ENCODE measurements at regions not wholly inside any gene's neighbourhood (a gene's known extent, or its start where the extent isn't known, plus 50 kb on each side); places are given as distances from the start of the nearest gene placed in this dataset.

GRCh38 chr15:56868170-56868569, 50.3 kb upstream of the TCF12 start:
- 93 to 94% methylated on average over 2 of the region's 2 CpGs for WGBS, 2 donors
- Histone ChIP-seq H3K9me3 (ENCODE audit: control insufficient read depth in 2 of 2, insufficient read depth in 1 of 2, low read depth in 1 of 2, low read length in 1 of 2) (no peaks in the 10 kb centered on the region), H3K4me3 (ENCODE audit: low read depth in 1 of 2, low read length in 2 of 2) (no peak overlapping the region), H3K36me3 (ENCODE audit: control insufficient read depth in 2 of 2, insufficient read depth in 2 of 2, low read length in 1 of 2) (no peaks in the 10 kb centered on the region), H3K27me3 (ENCODE audit: control insufficient read depth in 1 of 2, insufficient read depth in 2 of 2, low read length in 2 of 2) (no peaks in the 10 kb centered on the region), H3K27ac (ENCODE audit: low read depth in 2 of 2, low read length in 1 of 2) (no peak overlapping the region), H3K4me1 (ENCODE audit: control insufficient read depth in 2 of 2, insufficient read depth in 2 of 2, low read length in 1 of 2) (no peaks in the 10 kb centered on the region)

DNA sequence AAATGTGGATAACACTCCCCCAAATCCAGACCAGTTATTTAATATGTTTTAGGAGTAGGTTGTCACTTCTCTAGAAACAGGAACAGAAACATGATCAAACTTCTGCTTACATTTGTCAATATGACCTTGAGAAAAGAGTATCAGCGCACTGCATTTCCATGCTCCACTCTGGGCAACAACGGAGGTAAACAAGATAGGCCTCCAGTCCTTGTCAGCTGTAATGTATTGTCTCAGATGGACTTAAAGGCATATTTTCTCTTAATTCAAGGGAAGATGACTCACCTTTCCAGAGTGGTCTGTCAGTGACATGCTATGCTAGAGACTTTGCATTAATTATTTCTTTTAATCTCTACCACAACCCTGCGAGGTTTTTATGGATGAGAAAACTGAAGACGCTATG, 51.6 kb upstream of the TCF12 start:
- Histone ChIP-seq H3K27me3 (ENCODE audit: control insufficient read depth in 1 of 2, insufficient read depth in 2 of 2, low read length in 2 of 2) (no peaks in the 10 kb centered on the region), H3K27ac (ENCODE audit: low read depth in 2 of 2, low read length in 1 of 2) (no peak overlapping the region), H3K4me3 (ENCODE audit: low read depth in 1 of 2, low read length in 2 of 2) (no peak overlapping the region), H3K9me3 (ENCODE audit: control insufficient read depth in 2 of 2, insufficient read depth in 1 of 2, low read depth in 1 of 2, low read length in 1 of 2) (no peaks in the 10 kb centered on the region), H3K36me3 (ENCODE audit: control insufficient read depth in 2 of 2, insufficient read depth in 2 of 2, low read length in 1 of 2) (no peaks in the 10 kb centered on the region), H3K4me1 (ENCODE audit: control insufficient read depth in 2 of 2, insufficient read depth in 2 of 2, low read length in 1 of 2) (no peaks in the 10 kb centered on the region)
- WGBS, 2 donors: 78 to 86% methylated on average over 4 of the region's 4 CpGs

DNA sequence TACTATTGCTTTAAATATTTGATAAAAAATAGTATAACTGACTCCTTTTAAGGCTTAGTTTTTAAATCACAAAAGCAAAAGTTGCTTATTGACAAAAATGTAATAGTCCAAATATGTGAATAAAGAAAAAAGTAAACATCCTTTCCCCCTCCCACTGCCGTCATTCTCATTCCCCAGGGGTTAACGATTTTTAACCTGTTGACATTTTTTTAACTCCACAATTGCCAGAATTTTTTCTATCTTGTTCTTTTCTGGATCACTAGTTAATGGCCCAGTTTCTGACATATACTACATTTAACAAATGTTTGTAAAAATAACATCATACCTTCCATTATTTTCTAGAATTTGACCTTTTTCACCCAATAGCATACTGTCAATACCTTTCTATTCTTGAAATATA, 60.6 kb upstream of the TCF12 start:
- H3K4me3 ChIP-seq (ENCODE audit: low read depth in 1 of 2, low read length in 2 of 2): no peak overlapping the region
- H3K36me3 ChIP-seq (ENCODE audit: control insufficient read depth in 2 of 2, insufficient read depth in 2 of 2, low read length in 1 of 2): no peaks in the 10 kb centered on the region
- no peak overlapping the region for H3K27ac ChIP-seq (ENCODE audit: low read depth in 2 of 2, low read length in 1 of 2)
- H3K4me1 ChIP-seq (ENCODE audit: control insufficient read depth in 2 of 2, insufficient read depth in 2 of 2, low read length in 1 of 2): no peaks in the 10 kb centered on the region
- H3K9me3 ChIP-seq (ENCODE audit: control insufficient read depth in 2 of 2, insufficient read depth in 1 of 2, low read depth in 1 of 2, low read length in 1 of 2): no peaks in the 10 kb centered on the region
- no peaks in the 10 kb centered on the region for H3K27me3 ChIP-seq (ENCODE audit: control insufficient read depth in 1 of 2, insufficient read depth in 2 of 2, low read length in 2 of 2)
- WGBS, 2 donors: 15 to 32% methylated on average over 2 of the region's 2 CpGs

GRCh38 chr15:56856934-56857333, 61.5 kb upstream of the TCF12 start:
- WGBS, 2 donors: 68 to 80% methylated on average over 1 of the region's 1 CpG
- Histone ChIP-seq H3K4me1 (ENCODE audit: control insufficient read depth in 2 of 2, insufficient read depth in 2 of 2, low read length in 1 of 2) (no peaks in the 10 kb centered on the region), H3K4me3 (ENCODE audit: low read depth in 1 of 2, low read length in 2 of 2) (no peak overlapping the region), H3K36me3 (ENCODE audit: control insufficient read depth in 2 of 2, insufficient read depth in 2 of 2, low read length in 1 of 2) (no peaks in the 10 kb centered on the region), H3K27me3 (ENCODE audit: control insufficient read depth in 1 of 2, insufficient read depth in 2 of 2, low read length in 2 of 2) (no peaks in the 10 kb centered on the region), H3K9me3 (ENCODE audit: control insufficient read depth in 2 of 2, insufficient read depth in 1 of 2, low read depth in 1 of 2, low read length in 1 of 2) (no peaks in the 10 kb centered on the region), H3K27ac (ENCODE audit: low read depth in 2 of 2, low read length in 1 of 2) (no peak overlapping the region)

GRCh38 chr15:56844892-56845291, 73.6 kb upstream of the TCF12 start:
- no peak overlapping the region for H3K27ac ChIP-seq (ENCODE audit: low read depth in 2 of 2, low read length in 1 of 2)
- H3K27me3 ChIP-seq (ENCODE audit: control insufficient read depth in 1 of 2, insufficient read depth in 2 of 2, low read length in 2 of 2): no peaks in the 10 kb centered on the region
- no peaks in the 10 kb centered on the region for H3K4me1 ChIP-seq (ENCODE audit: control insufficient read depth in 2 of 2, insufficient read depth in 2 of 2, low read length in 1 of 2)
- no peaks in the 10 kb centered on the region for H3K9me3 ChIP-seq (ENCODE audit: control insufficient read depth in 2 of 2, insufficient read depth in 1 of 2, low read depth in 1 of 2, low read length in 1 of 2)
- no peak overlapping the region for H3K4me3 ChIP-seq (ENCODE audit: low read depth in 1 of 2, low read length in 2 of 2)
- no peaks in the 10 kb centered on the region for H3K36me3 ChIP-seq (ENCODE audit: control insufficient read depth in 2 of 2, insufficient read depth in 2 of 2, low read length in 1 of 2)

- Histone ChIP-seq H3K36me3 (ENCODE audit: control insufficient read depth in 2 of 2, insufficient read depth in 2 of 2, low read length in 1 of 2) (no peaks in the 10 kb centered on the region), H3K4me1 (ENCODE audit: control insufficient read depth in 2 of 2, insufficient read depth in 2 of 2, low read length in 1 of 2) (no peaks in the 10 kb centered on the region), H3K27me3 (ENCODE audit: control insufficient read depth in 1 of 2, insufficient read depth in 2 of 2, low read length in 2 of 2) (no peaks in the 10 kb centered on the region), H3K27ac (ENCODE audit: low read depth in 2 of 2, low read length in 1 of 2) (no peak overlapping the region), H3K9me3 (ENCODE audit: control insufficient read depth in 2 of 2, insufficient read depth in 1 of 2, low read depth in 1 of 2, low read length in 1 of 2) (no peaks in the 10 kb centered on the region), H3K4me3 (ENCODE audit: low read depth in 1 of 2, low read length in 2 of 2) (no peak overlapping the region)
- WGBS, 2 donors: 74 to 86% methylated on average over 3 of the region's 3 CpGs
Measured at GRCh38 chr15:56844471-56844870, 74.0 kb upstream of the TCF12 start.

GRCh38 chr15:56839641-56840040, 78.8 kb upstream of the TCF12 start:
- Histone ChIP-seq H3K4me1 (ENCODE audit: control insufficient read depth in 2 of 2, insufficient read depth in 2 of 2, low read length in 1 of 2) (no peaks in the 10 kb centered on the region), H3K4me3 (ENCODE audit: low read depth in 1 of 2, low read length in 2 of 2) (no peak overlapping the region), H3K27me3 (ENCODE audit: control insufficient read depth in 1 of 2, insufficient read depth in 2 of 2, low read length in 2 of 2) (no peaks in the 10 kb centered on the region), H3K9me3 (ENCODE audit: control insufficient read depth in 2 of 2, insufficient read depth in 1 of 2, low read depth in 1 of 2, low read length in 1 of 2) (no peaks in the 10 kb centered on the region), H3K27ac (ENCODE audit: low read depth in 2 of 2, low read length in 1 of 2) (no peak overlapping the region), H3K36me3 (ENCODE audit: control insufficient read depth in 2 of 2, insufficient read depth in 2 of 2, low read length in 1 of 2) (no peaks in the 10 kb centered on the region)

- H3K27ac ChIP-seq (ENCODE audit: low read depth in 2 of 2, low read length in 1 of 2): no peak overlapping the region
- no peaks in the 10 kb centered on the region for H3K27me3 ChIP-seq (ENCODE audit: control insufficient read depth in 1 of 2, insufficient read depth in 2 of 2, low read length in 2 of 2)
- H3K36me3 ChIP-seq (ENCODE audit: control insufficient read depth in 2 of 2, insufficient read depth in 2 of 2, low read length in 1 of 2): no peaks in the 10 kb centered on the region
- H3K4me3 ChIP-seq (ENCODE audit: low read depth in 1 of 2, low read length in 2 of 2): no peak overlapping the region
- H3K4me1 ChIP-seq (ENCODE audit: control insufficient read depth in 2 of 2, insufficient read depth in 2 of 2, low read length in 1 of 2): no peaks in the 10 kb centered on the region
- H3K9me3 ChIP-seq (ENCODE audit: control insufficient read depth in 2 of 2, insufficient read depth in 1 of 2, low read depth in 1 of 2, low read length in 1 of 2): no peaks in the 10 kb centered on the region
- WGBS, 2 donors: 74% methylated on average over 5 of the region's 5 CpGs
Measured at GRCh38 chr15:56839099-56839498, 79.3 kb upstream of the TCF12 start.

DNA sequence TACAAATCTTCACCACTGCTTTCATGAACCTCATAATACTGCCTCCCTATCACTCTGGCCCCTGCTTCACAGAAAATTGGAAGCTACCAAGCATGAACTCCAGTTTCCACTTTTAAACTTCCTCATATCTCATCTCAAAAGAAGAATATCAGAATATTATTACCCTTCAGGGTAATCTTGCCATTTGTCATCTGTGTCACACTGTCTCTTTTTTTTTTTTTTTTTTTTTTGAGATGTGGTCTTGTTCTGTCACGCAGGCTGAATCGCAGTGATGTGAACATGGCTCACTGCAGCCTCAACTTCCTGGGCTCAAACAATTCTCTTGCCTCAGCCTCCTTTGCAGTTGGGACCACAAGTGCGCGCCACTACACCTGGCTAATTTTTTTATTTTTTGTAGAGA, 80.4 kb upstream of the TCF12 start:
- H3K4me3 ChIP-seq (ENCODE audit: low read depth in 1 of 2, low read length in 2 of 2): no peak overlapping the region
- 97 to 98% methylated on average over 4 of the region's 4 CpGs for WGBS, 2 donors
- no peak overlapping the region for H3K27ac ChIP-seq (ENCODE audit: low read depth in 2 of 2, low read length in 1 of 2)
- H3K36me3 ChIP-seq (ENCODE audit: control insufficient read depth in 2 of 2, insufficient read depth in 2 of 2, low read length in 1 of 2): no peaks in the 10 kb centered on the region
- H3K4me1 ChIP-seq (ENCODE audit: control insufficient read depth in 2 of 2, insufficient read depth in 2 of 2, low read length in 1 of 2): no peaks in the 10 kb centered on the region
- no peaks in the 10 kb centered on the region for H3K27me3 ChIP-seq (ENCODE audit: control insufficient read depth in 1 of 2, insufficient read depth in 2 of 2, low read length in 2 of 2)
- H3K9me3 ChIP-seq (ENCODE audit: control insufficient read depth in 2 of 2, insufficient read depth in 1 of 2, low read depth in 1 of 2, low read length in 1 of 2): no peaks in the 10 kb centered on the region

- no peaks in the 10 kb centered on the region for H3K27me3 ChIP-seq (ENCODE audit: control insufficient read depth in 1 of 2, insufficient read depth in 2 of 2, low read length in 2 of 2)
- 69 to 87% methylated on average over 1 of the region's 1 CpG for WGBS, 2 donors
Measured at GRCh38 chr15:56837273-56837672, 81.2 kb upstream of the TCF12 start.

More at GRCh38 chr15:56837273-56837672, 81.2 kb upstream of the TCF12 start:
- Histone ChIP-seq H3K36me3 (ENCODE audit: control insufficient read depth in 2 of 2, insufficient read depth in 2 of 2, low read length in 1 of 2) (no peaks in the 10 kb centered on the region), H3K27ac (ENCODE audit: low read depth in 2 of 2, low read length in 1 of 2) (no peak overlapping the region), H3K4me3 (ENCODE audit: low read depth in 1 of 2, low read length in 2 of 2) (no peak overlapping the region), H3K9me3 (ENCODE audit: control insufficient read depth in 2 of 2, insufficient read depth in 1 of 2, low read depth in 1 of 2, low read length in 1 of 2) (no peaks in the 10 kb centered on the region), H3K4me1 (ENCODE audit: control insufficient read depth in 2 of 2, insufficient read depth in 2 of 2, low read length in 1 of 2) (no peaks in the 10 kb centered on the region)

Measured in esophagus (tissue), 2 donors.